Neuronal stem cell (in vitro differentiated cells): ENCODE measurements at regions not wholly inside any gene's neighbourhood (a gene's known extent, or its start where the extent isn't known, plus 50 kb on each side); places are given as distances from the start of the nearest gene placed in this dataset.

ENCODE experiments used
- DNase-seq: peaks from one replicate; pipeline ENCODE4 v3.0.0-alpha.2; 2013; ENCODE audit warnings: low spot score
- H2AFZ ChIP-seq: one replicate; pipeline ENCODE4 v1.6.1; 2013; ENCODE audit warnings: mild to moderate bottlenecking, low read length, inconsistent platforms
- H2AK5ac ChIP-seq: 2 replicates; pipeline ENCODE4 v1.6.1; 2013; ENCODE audit warnings: low read depth, mild to moderate bottlenecking, inconsistent platforms, low read length, moderate library complexity, mixed read lengths
- H2BK120ac ChIP-seq: 2 replicates; pipeline ENCODE4 v1.6.1; 2013; ENCODE audit warnings: low read depth, mild to moderate bottlenecking, inconsistent platforms, low read length, moderate library complexity, mixed read lengths
- H2BK12ac ChIP-seq: one replicate; pipeline ENCODE4 v1.6.1; 2013; ENCODE audit warnings: low read length, inconsistent platforms
- H2BK15ac ChIP-seq: 2 replicates; pipeline ENCODE4 v1.6.1; 2013; ENCODE audit warnings: mild to moderate bottlenecking, low read length, inconsistent platforms, mixed read lengths
- H2BK5ac ChIP-seq: one replicate; pipeline ENCODE4 v1.6.1; 2013; ENCODE audit warnings: inconsistent platforms, mild to moderate bottlenecking, low read length, moderate library complexity
- H3K14ac ChIP-seq: one replicate; pipeline ENCODE4 v1.6.1; 2013; ENCODE audit warnings: low read length, inconsistent platforms
- H3K18ac ChIP-seq: 2 replicates; pipeline ENCODE4 v1.6.1; 2013; ENCODE audit warnings: low read length, inconsistent platforms
- H3K23ac ChIP-seq: 2 replicates; pipeline ENCODE4 v1.6.1; 2013; ENCODE audit warnings: low read depth, mild to moderate bottlenecking, mixed read lengths, low read length, inconsistent platforms; ENCODE audit not compliant: poor library complexity
- H3K27ac ChIP-seq: replicated peaks from 3 replicates; pipeline ENCODE4 v1.5.1; 2013; ENCODE audit warnings: low read length, inconsistent platforms
- H3K27me3 ChIP-seq, 3 experiments: 2 replicates each; pipeline ENCODE4 v1.6.1; 2013; ENCODE audit warnings: low read length in 3 of 3, mild to moderate bottlenecking in 2 of 3, inconsistent platforms in 1 of 3, low read depth in 1 of 3, mixed read lengths in 1 of 3, moderate library complexity in 1 of 3; ENCODE audit not compliant: control insufficient read depth in 3 of 3, insufficient read depth in 3 of 3
- H3K36me3 ChIP-seq, 2 donors: replicated peaks in 1 of 2; 2 replicates each; pipeline ENCODE4 v1.6.1; 2013; ENCODE audit warnings: low read length in 2 of 2; ENCODE audit not compliant: control insufficient read depth in 2 of 2, insufficient read depth in 2 of 2
- H3K4ac ChIP-seq: 2 replicates; pipeline ENCODE4 v1.6.1; 2013; ENCODE audit warnings: inconsistent platforms, mild to moderate bottlenecking, low read length, moderate library complexity
- H3K4me1 ChIP-seq, 2 donors: 1 replicate in 1 of 2; 2 replicates in 1 of 2; pipeline ENCODE4 v1.6.1; 2013; ENCODE audit warnings: low read length in 2 of 2, low read depth in 1 of 2; ENCODE audit not compliant: control insufficient read depth in 2 of 2, insufficient read depth in 1 of 2
- H3K4me2 ChIP-seq: one replicate; pipeline ENCODE4 v1.6.1; 2013; ENCODE audit warnings: mild to moderate bottlenecking, low read length, inconsistent platforms; ENCODE audit not compliant: insufficient read depth, poor library complexity, severe bottlenecking
- H3K4me3 ChIP-seq, 2 donors: 2 replicates each; pipeline ENCODE4 v1.5.1; 2013; ENCODE audit warnings: low read length in 2 of 2, mild to moderate bottlenecking in 2 of 2, inconsistent platforms in 1 of 2, moderate library complexity in 1 of 2
- H3K79me1 ChIP-seq: one replicate; pipeline ENCODE4 v1.6.1; 2013; ENCODE audit warnings: low read depth, mild to moderate bottlenecking, inconsistent platforms, low read length, moderate library complexity
- H3K9ac ChIP-seq: one replicate; pipeline ENCODE4 v1.6.1; 2013; ENCODE audit warnings: mild to moderate bottlenecking, low read depth, low read length, inconsistent platforms; ENCODE audit not compliant: poor library complexity
- H3K9me3 ChIP-seq, 2 donors: replicated peaks in 1 of 2; 2 replicates each; pipeline versions ENCODE3 to v1.6.1; 2013; ENCODE audit warnings: low read length in 2 of 2, mild to moderate bottlenecking in 2 of 2, inconsistent platforms in 1 of 2, low read depth in 1 of 2, mixed read lengths in 1 of 2, moderate library complexity in 1 of 2; ENCODE audit not compliant: control insufficient read depth in 2 of 2, insufficient read depth in 1 of 2
- H4K8ac ChIP-seq: one replicate; pipeline ENCODE4 v1.6.1; 2013; ENCODE audit warnings: low read depth, mild to moderate bottlenecking, inconsistent platforms, low read length, moderate library complexity
- H4K91ac ChIP-seq: one replicate; pipeline ENCODE4 v1.6.1; 2013; ENCODE audit warnings: low read length, low read depth, mild to moderate bottlenecking, inconsistent platforms; ENCODE audit not compliant: poor library complexity
- WGBS, 2 donors: extraction: QIAGEN DNeasy Blood & Tissue Kit; methylation state at CpG; one replicate each; pipeline ENCODE4 v1.1.7; 2013; ENCODE audit warnings: missing lambda C conversion rate in 2 of 2, mixed read lengths in 1 of 2; ENCODE audit not compliant: insufficient read length in 2 of 2, insufficient replicate concordance in 1 of 2; ENCODE audit errors: extremely low coverage in 2 of 2; 5-methylcytosine and 5-hydroxymethylcytosine counted together

- H3K18ac ChIP-seq: no peak overlapping the region
- no peak overlapping the region for H3K4ac ChIP-seq
- no peak overlapping the region for H2BK12ac ChIP-seq
- H2BK15ac ChIP-seq: no peak overlapping the region
- DNase-seq: no peak
- no peak overlapping the region for H3K4me2 ChIP-seq
- no peak overlapping the region for H3K9ac ChIP-seq
- no peaks in the 10 kb centered on the region for H3K79me1 ChIP-seq
- H4K91ac ChIP-seq: no peak overlapping the region
- no peaks in the 10 kb centered on the region for H3K4me1 ChIP-seq
- H2AK5ac ChIP-seq: no peak overlapping the region
- H3K14ac ChIP-seq: no peak overlapping the region
- no peaks in the 10 kb centered on the region for H3K36me3 ChIP-seq
- no peak overlapping the region for H3K23ac ChIP-seq
- no peak overlapping the region for H4K8ac ChIP-seq
- H2AFZ ChIP-seq: no peak overlapping the region
- H3K4me3 ChIP-seq: no peak overlapping the region
- no peaks in the 10 kb centered on the region for H3K27me3 ChIP-seq
- H2BK5ac ChIP-seq: no peak overlapping the region
- no peak overlapping the region for H2BK120ac ChIP-seq
- peaks cover 0 to 3% of the 10 kb centered on the region in 2 donors for H3K9me3 ChIP-seq
- WGBS, 2 donors: no CpG with 5 or more reads among the region's 2 CpGs
- no peak overlapping the region for H3K27ac ChIP-seq
Measured at GRCh38 chr12:74185360-74185759, 352.3 kb upstream of the ATXN7L3B start.

- no peak overlapping the region for H3K4ac ChIP-seq
- no peak overlapping the region for H2AK5ac ChIP-seq
- no peak overlapping the region for H3K27ac ChIP-seq
- no peaks in the 10 kb centered on the region for H3K4me1 ChIP-seq
- no peak overlapping the region for H2BK5ac ChIP-seq
- no peaks in the 10 kb centered on the region for H3K79me1 ChIP-seq
- H2AFZ ChIP-seq: no peak overlapping the region
- no peak overlapping the region for H3K18ac ChIP-seq
- no peak overlapping the region for H3K23ac ChIP-seq
- no peak overlapping the region for H2BK120ac ChIP-seq
- no peaks in the 10 kb centered on the region for H3K36me3 ChIP-seq
- H3K9ac ChIP-seq: no peak overlapping the region
- DNase-seq: no peak
- H3K9me3 ChIP-seq: no peaks in the 10 kb centered on the region
- WGBS, 2 donors: no CpG with 5 or more reads among the region's 2 CpGs
- no peaks in the 10 kb centered on the region for H3K27me3 ChIP-seq
- no peak overlapping the region for H2BK15ac ChIP-seq
- H3K4me3 ChIP-seq: no peak overlapping the region
- no peak overlapping the region for H4K8ac ChIP-seq
- H3K4me2 ChIP-seq: no peak overlapping the region
- H3K14ac ChIP-seq: no peak overlapping the region
- no peak overlapping the region for H2BK12ac ChIP-seq
- no peak overlapping the region for H4K91ac ChIP-seq
Measured at GRCh38 chr12:74193191-74193590, 344.4 kb upstream of the ATXN7L3B start.

DNA sequence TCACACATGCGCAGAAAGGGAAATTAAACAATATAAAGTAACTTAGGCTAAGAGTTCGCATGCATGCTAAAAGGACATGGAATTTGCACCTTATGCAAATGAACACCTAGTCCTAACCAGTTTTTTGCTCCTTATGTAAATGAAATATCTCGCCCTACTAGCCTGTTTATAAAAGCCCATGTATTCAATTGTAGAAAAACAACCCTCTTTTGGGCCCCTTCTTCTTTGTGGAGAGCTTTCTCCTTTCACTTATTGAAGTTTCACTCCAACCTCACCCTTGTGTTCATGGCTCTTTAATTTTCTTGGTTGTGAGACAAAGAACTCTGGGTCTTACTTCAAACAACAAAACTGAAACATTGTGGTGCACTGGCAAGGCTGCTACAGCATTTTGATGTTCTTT is 333.4 kb upstream of the ATXN7L3B start:
- Histone ChIP-seq H2BK5ac (no peak overlapping the region), H3K9me3 (peaks cover 0 to 3% of the 10 kb centered on the region in 2 donors), H3K27ac (no peak overlapping the region), H3K4me3 (no peak overlapping the region), H3K36me3 (no peaks in the 10 kb centered on the region), H3K27me3 (no peaks in the 10 kb centered on the region), H3K14ac (no peak overlapping the region), H3K4me2 (no peak overlapping the region), H3K79me1 (no peaks in the 10 kb centered on the region), H2BK120ac (no peak overlapping the region), H3K9ac (no peak overlapping the region), H3K18ac (no peak overlapping the region), H2BK15ac (no peak overlapping the region), H2AFZ (no peak overlapping the region), H3K23ac (no peak overlapping the region), H4K91ac (no peak overlapping the region), H3K4me1 (peaks cover 0 to 2% of the 10 kb centered on the region in 2 donors), H2AK5ac (no peak overlapping the region), H3K4ac (peak overlapping the region; percentile 76), H4K8ac (no peak overlapping the region), H2BK12ac (no peak overlapping the region)
- WGBS, 2 donors: no CpG with 5 or more reads among the region's 3 CpGs
- DNase-seq: no peak

DNA sequence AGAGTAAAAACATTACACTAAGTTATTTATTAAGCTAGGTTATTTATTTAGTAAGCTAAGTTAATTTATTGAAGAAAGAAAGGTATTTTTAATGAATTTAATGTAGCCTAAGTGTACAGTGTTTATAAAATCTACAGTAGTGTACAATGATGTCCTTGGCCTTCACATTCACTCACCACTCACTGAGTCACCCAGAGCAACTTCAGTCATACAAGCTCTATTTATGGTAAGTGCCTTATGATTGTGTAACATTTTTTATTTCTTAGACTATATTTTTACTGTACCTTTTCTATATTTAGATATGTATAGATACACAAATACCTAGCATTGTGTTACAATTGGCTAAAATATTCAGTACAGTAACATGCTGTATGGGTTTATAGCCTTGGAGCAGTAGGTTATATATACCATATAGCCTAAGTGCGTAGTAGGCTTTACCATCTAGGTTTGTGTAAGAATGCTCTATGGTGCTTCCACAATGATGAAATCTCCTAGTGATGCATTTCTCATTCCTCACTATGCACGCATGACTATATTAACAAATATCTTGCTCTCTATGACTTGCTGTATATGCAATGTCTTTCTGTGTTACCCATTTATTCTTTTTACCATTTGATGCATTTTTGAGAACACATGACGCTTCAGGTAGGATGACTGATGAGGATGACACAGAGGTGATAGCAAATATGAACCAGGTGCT is 309.6 kb upstream of the ATXN7L3B start:
- Histone ChIP-seq H3K27ac (no peak overlapping the region), H3K36me3 (no peaks in the 10 kb centered on the region), H3K9me3 (no peaks in the 10 kb centered on the region), H3K9ac (no peak overlapping the region), H2BK12ac (no peak overlapping the region), H2AK5ac (no peak overlapping the region), H3K27me3 (no peaks in the 10 kb centered on the region), H4K8ac (no peak overlapping the region), H3K18ac (no peak overlapping the region), H2BK15ac (no peak overlapping the region), H4K91ac (no peak overlapping the region), H3K4me3 (no peak overlapping the region), H3K4ac (no peak overlapping the region), H3K79me1 (no peaks in the 10 kb centered on the region), H3K14ac (no peak overlapping the region), H2AFZ (no peak overlapping the region), H3K4me1 (no peaks in the 10 kb centered on the region), H2BK5ac (no peak overlapping the region), H3K4me2 (no peak overlapping the region), H2BK120ac (no peak overlapping the region), H3K23ac (no peak overlapping the region)
- DNase-seq: no peak
- WGBS, 2 donors: no CpG with 5 or more reads among the region's 3 CpGs
